ENCODE measurements at regions not wholly inside any gene's neighbourhood (a gene's known extent, or its start where the extent isn't known, plus 50 kb on each side); places are given as distances from the start of the nearest gene placed in this dataset.

DNA sequence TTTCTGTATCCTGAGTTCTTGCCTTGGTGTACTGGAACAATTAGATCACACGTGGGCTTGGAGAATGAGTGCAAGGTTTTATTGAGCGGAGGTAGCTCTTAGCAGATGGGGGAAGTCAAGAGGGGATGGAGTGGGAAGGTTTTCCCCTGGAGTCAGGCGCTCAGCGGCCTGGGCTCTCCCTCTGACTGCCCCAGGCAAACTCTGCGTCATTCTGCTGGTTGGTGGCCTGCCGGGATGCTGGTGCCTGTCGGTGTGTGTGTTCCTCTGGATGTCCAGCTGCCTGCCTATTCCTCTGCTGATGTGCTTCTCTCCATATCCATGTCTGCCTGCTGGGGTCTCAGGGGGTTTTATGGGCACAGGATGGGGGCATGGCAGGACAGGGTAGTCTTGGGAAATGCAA lies 111.0 kb downstream of the TRIB2 start:
- TF ChIP-seq, protein P1, sequence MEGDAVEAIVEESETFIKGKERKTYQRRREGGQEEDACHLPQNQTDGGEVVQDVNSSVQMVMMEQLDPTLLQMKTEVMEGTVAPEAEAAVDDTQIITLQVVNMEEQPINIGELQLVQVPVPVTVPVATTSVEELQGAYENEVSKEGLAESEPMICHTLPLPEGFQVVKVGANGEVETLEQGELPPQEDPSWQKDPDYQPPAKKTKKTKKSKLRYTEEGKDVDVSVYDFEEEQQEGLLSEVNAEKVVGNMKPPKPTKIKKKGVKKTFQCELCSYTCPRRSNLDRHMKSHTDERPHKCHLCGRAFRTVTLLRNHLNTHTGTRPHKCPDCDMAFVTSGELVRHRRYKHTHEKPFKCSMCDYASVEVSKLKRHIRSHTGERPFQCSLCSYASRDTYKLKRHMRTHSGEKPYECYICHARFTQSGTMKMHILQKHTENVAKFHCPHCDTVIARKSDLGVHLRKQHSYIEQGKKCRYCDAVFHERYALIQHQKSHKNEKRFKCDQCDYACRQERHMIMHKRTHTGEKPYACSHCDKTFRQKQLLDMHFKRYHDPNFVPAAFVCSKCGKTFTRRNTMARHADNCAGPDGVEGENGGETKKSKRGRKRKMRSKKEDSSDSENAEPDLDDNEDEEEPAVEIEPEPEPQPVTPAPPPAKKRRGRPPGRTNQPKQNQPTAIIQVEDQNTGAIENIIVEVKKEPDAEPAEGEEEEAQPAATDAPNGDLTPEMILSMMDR (IDR thresholded peaks at IDR 0.05; ENCODE audit: insufficient read depth, missing control alignments) = no peak
- FAIRE-seq (no peak), DNase-seq (ENCODE audit: insufficient read length, low spot score) (no peak)

- no peak for DNase-seq (ENCODE audit: insufficient read length, low spot score)
- TF ChIP-seq, protein P1 (IDR thresholded peaks at IDR 0.05; ENCODE audit: insufficient read depth, missing control alignments) = no peak
- FAIRE-seq = no peak
These were observed 112.2 kb downstream of the TRIB2 start for GRCh38 chr2:12828980-12829379.

- TF ChIP-seq, protein P1 (IDR thresholded peaks at IDR 0.05; ENCODE audit: insufficient read depth, missing control alignments) = no peak
- DNase-seq (ENCODE audit: insufficient read length, low spot score) = no peak
- FAIRE-seq = no peak
These were observed 114.3 kb downstream of the TRIB2 start for GRCh38 chr2:12831016-12831415.

- DNase-seq (ENCODE audit: insufficient read length, low spot score) = no peak
- TF ChIP-seq, protein P1 (IDR thresholded peaks at IDR 0.05; ENCODE audit: insufficient read depth, missing control alignments) = no peak
- FAIRE-seq = no peak
These were observed 117.5 kb downstream of the TRIB2 start for GRCh38 chr2:12834239-12834638.

- TF ChIP-seq, protein P1 (IDR thresholded peaks at IDR 0.05; ENCODE audit: insufficient read depth, missing control alignments) = no peak
- FAIRE-seq = no peak
- no peak for DNase-seq (ENCODE audit: insufficient read length, low spot score)
These were observed 119.0 kb downstream of the TRIB2 start for GRCh38 chr2:12835733-12836132.

DNA sequence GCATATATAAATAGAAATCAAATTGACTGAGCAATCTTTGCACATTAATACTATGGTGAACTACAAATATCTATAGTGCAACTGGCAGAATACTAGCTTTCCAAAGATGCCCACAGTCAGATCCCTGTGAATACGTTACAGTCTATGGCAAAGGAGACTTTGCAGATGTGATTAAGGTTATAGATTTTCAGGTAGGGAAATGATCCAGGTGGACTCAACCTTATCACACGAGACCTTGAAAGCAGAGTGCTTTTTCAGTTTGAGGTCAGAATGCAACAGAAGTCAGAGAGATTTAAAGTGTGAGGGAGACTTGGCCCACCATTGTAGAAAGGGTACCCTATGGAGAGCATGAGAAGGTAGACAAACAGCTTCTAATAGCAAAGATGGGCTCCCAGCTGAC lies 122.6 kb downstream of the TRIB2 start:
- DNase-seq (ENCODE audit: insufficient read length, low spot score) = no peak
- TF ChIP-seq, protein P1 (IDR thresholded peaks at IDR 0.05; ENCODE audit: insufficient read depth, missing control alignments) = no peak
- no peak for FAIRE-seq

DNA sequence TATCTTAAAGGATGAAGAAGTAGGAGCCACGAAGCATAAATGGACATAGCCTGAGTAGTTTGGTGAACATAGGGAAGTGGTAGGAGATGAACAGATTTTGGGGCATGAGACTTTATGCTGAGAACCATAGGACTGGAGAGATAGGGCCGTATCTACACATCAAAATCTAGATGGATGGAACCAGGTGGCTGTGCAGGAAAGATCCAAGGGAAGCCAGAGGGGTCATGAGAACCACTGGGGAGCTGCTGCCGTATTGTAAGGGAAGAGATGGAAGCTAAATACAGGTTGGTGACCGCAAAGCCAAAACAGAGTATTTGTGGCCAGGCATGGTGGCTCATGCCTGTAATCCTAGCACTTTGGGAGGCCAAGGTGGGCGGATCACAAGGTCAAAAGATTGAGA lies 124.3 kb downstream of the TRIB2 start:
- DNase-seq (ENCODE audit: insufficient read length, low spot score) (no peak), FAIRE-seq (no peak)
- TF ChIP-seq, protein P1 (IDR thresholded peaks at IDR 0.05; ENCODE audit: insufficient read depth, missing control alignments) = no peak

Data from D721Med (cell line).